Sigmoid colon (tissue), 6 donors: ENCODE measurements at regions not wholly inside any gene's neighbourhood (a gene's known extent, or its start where the extent isn't known, plus 50 kb on each side); places are given as distances from the start of the nearest gene placed in this dataset.
"Not testable (repeated sequence)": the region's sequence is repeated elsewhere in the genome, so short reads cannot be mapped to it uniquely, and the experiment has no call there.

Source experiments
- DNase-seq: peaks from one replicate; pipeline ENCODE4 v3.0.0-alpha.2; 2019
- H3K27ac ChIP-seq, 4 donors: fragments of 200-600 bp; sonication (generic); one replicate each; pipeline ENCODE4 v1.5.1; 2016 to 2019; ENCODE audit warnings: mild to moderate bottlenecking in 1 of 4
- H3K27me3 ChIP-seq, 3 donors: fragments of 200-600 bp; sonication (generic); one replicate each; pipeline ENCODE4 v1.5.1; 2019; ENCODE audit warnings: mild to moderate bottlenecking in 1 of 3
- H3K36me3 ChIP-seq, 4 donors: fragments of 200-600 bp; sonication (generic); one replicate each; pipeline ENCODE4 v1.5.1; 2016 to 2019
- H3K4me1 ChIP-seq, 4 donors: fragments of 200-600 bp; sonication (generic); one replicate each; pipeline ENCODE4 v1.5.1; 2017 to 2019
- H3K4me3 ChIP-seq, 4 donors: fragments of 200-600 bp; sonication (generic); one replicate each; pipeline ENCODE4 v1.5.1; 2017 to 2019; ENCODE audit warnings: mild to moderate bottlenecking in 2 of 4, moderate library complexity in 1 of 4
- H3K9me3 ChIP-seq, 4 donors: fragments of 200-600 bp in 3 of 4; sonication (generic) in 3 of 4; one replicate each; pipeline versions ENCODE4 v1.5.1 to v1.6.1; 2013 to 2019
- CTCF ChIP-seq, 4 experiments: fragments of 450-650 bp in 3 of 4; fragments of 200-600 bp in 1 of 4; IDR thresholded peaks; one replicate each; pipeline ENCODE4 v1.5.1; 2016 to 2019; ENCODE audit warnings: antibody characterized with exemption in 4 of 4, mild to moderate bottlenecking in 3 of 4, moderate library complexity in 2 of 4
- EP300 ChIP-seq, 4 donors: sonication (generic); formaldehyde crosslinking; IDR thresholded peaks; one replicate each; pipeline ENCODE4 v1.6.1; 2017; ENCODE audit warnings: antibody characterized with exemption in 4 of 4
- POLR2A ChIP-seq, 2 donors: fragments of 450-650 bp; IDR thresholded peaks; one replicate each; pipeline ENCODE4 v1.6.1; 2016; ENCODE audit warnings: antibody characterized with exemption in 2 of 2, mild to moderate bottlenecking in 2 of 2, moderate library complexity in 2 of 2
- POLR2AphosphoS5 ChIP-seq, 4 donors: sonication (generic); formaldehyde crosslinking; IDR thresholded peaks; one replicate each; pipeline ENCODE4 v1.6.1; 2017; ENCODE audit warnings: antibody characterized with exemption in 4 of 4
- WGBS, 2 donors: extraction: QIAGEN DNeasy Blood & Tissue Kit; methylation state at CpG; one replicate each; pipeline ENCODE4 v1.1.7; 2013; 5-methylcytosine and 5-hydroxymethylcytosine counted together
- intact Hi-C: fragments of 100-400 bp; cut with DNase I; formaldehyde crosslinking; loops from one replicate; pipeline ENCODE4 v1.15.1; 2023
- donor health status: healthy with polysubstance abuse.
- donor health status: healthy.

GRCh38 chr6:148004651-148005050 is 338.0 kb upstream of the SASH1 start:
- Histone ChIP-seq H3K27ac (no peak overlapping the region), H3K4me3 (no peak overlapping the region), H3K27me3 (no peaks in the 10 kb centered on the region), H3K36me3 (no peaks in the 10 kb centered on the region), H3K9me3 (no peaks in the 10 kb centered on the region), H3K4me1 (no peaks in the 10 kb centered on the region)
- no peak for TF ChIP-seq POLR2AphosphoS5 (IDR thresholded peaks at IDR 0.05)
- TF ChIP-seq EP300 (IDR thresholded peaks at IDR 0.05) = no peak
- TF ChIP-seq POLR2A (IDR thresholded peaks at IDR 0.05) = no peak
- TF ChIP-seq CTCF (IDR thresholded peaks at IDR 0.05) = no peak
- intact Hi-C loops = no loop called here
- 80 to 89% methylated on average over 3 of the region's 3 CpGs for WGBS, 2 donors
- DNase-seq = no peak

- WGBS, 2 donors = 91 to 92% methylated on average over 6 of the region's 6 CpGs
- intact Hi-C loops = no loop called here
Observed at GRCh38 chr6:148005806-148006205, 336.8 kb upstream of the SASH1 start.

GRCh38 chr6:148010516-148010915 is 332.1 kb upstream of the SASH1 start:
- H3K9me3 ChIP-seq, DNase-seq, H3K27me3 ChIP-seq, H3K36me3 ChIP-seq, H3K4me1 ChIP-seq, H3K4me3 ChIP-seq, H3K27ac ChIP-seq, intact Hi-C loops: not testable (repeated sequence)

More at GRCh38 chr6:148005806-148006205, 336.8 kb upstream of the SASH1 start:
- TF ChIP-seq CTCF (IDR thresholded peaks at IDR 0.05) = no peak
- TF ChIP-seq POLR2AphosphoS5 (IDR thresholded peaks at IDR 0.05) = no peak
- TF ChIP-seq POLR2A (IDR thresholded peaks at IDR 0.05) = no peak
- Histone ChIP-seq H3K27ac (no peak overlapping the region), H3K4me3 (no peak overlapping the region), H3K4me1 (no peaks in the 10 kb centered on the region), H3K27me3 (no peaks in the 10 kb centered on the region), H3K9me3 (peaks cover 0 to 4% (median 0%) of the 10 kb centered on the region in 4 donors), H3K36me3 (no peaks in the 10 kb centered on the region)
- DNase-seq = no peak

GRCh38 chr6:148016013-148016412 is 326.6 kb upstream of the SASH1 start:
- Histone ChIP-seq H3K4me3 (no peak overlapping the region), H3K36me3 (no peaks in the 10 kb centered on the region), H3K27ac (no peak overlapping the region), H3K9me3 (no peaks in the 10 kb centered on the region), H3K4me1 (no peaks in the 10 kb centered on the region), H3K27me3 (no peaks in the 10 kb centered on the region)
- intact Hi-C loops = no loop called here
- no peak for TF ChIP-seq CTCF (IDR thresholded peaks at IDR 0.05)
- TF ChIP-seq EP300 (IDR thresholded peaks at IDR 0.05) = no peak
- no peak for TF ChIP-seq POLR2A (IDR thresholded peaks at IDR 0.05)
- no peak for TF ChIP-seq POLR2AphosphoS5 (IDR thresholded peaks at IDR 0.05)
- WGBS, 2 donors = 86 to 87% methylated on average over 1 of the region's 1 CpG
- DNase-seq = no peak

GRCh38 chr6:148021165-148021564 is 321.5 kb upstream of the SASH1 start:
- H3K4me1 ChIP-seq = no peaks in the 10 kb centered on the region
- no peak for DNase-seq
- H3K36me3 ChIP-seq = no peaks in the 10 kb centered on the region
- no peaks in the 10 kb centered on the region for H3K9me3 ChIP-seq
- H3K27me3 ChIP-seq = no peaks in the 10 kb centered on the region
- WGBS, 2 donors = 5 to 12% methylated on average over 1 of the region's 1 CpG
- H3K27ac ChIP-seq = no peak overlapping the region
- H3K4me3 ChIP-seq = no peak overlapping the region
- TF ChIP-seq EP300 (IDR thresholded peaks at IDR 0.05) (no peak), CTCF (IDR thresholded peaks at IDR 0.05) (no peak), POLR2A (IDR thresholded peaks at IDR 0.05) (no peak), POLR2AphosphoS5 (IDR thresholded peaks at IDR 0.05) (no peak)
- intact Hi-C loops = no loop called here
